H9 (cell line): ENCODE measurements at regions not wholly inside any gene's neighbourhood (a gene's known extent, or its start where the extent isn't known, plus 50 kb on each side); places are given as distances from the start of the nearest gene placed in this dataset.

Experiments used
- DNase-seq: peaks from one replicate; pipeline ENCODE4 v3.0.0-alpha.2; 2017
- H2AFZ ChIP-seq: one replicate; pipeline ENCODE4 v1.6.1; 2013; ENCODE audit warnings: mild to moderate bottlenecking, low read length, control low read depth, moderate library complexity
- H2AK5ac ChIP-seq: 2 replicates; pipeline ENCODE4 v1.6.1; 2013; ENCODE audit warnings: low read length, control low read depth, mixed read lengths; ENCODE audit not compliant: insufficient read length
- H2BK120ac ChIP-seq: one replicate; pipeline ENCODE4 v1.6.1; 2013; ENCODE audit warnings: low read depth, mild to moderate bottlenecking, low read length, control low read depth, inconsistent platforms; ENCODE audit not compliant: poor library complexity, severe bottlenecking
- H2BK12ac ChIP-seq: 2 replicates; pipeline ENCODE4 v1.6.1; 2013; ENCODE audit warnings: low read length, control low read depth, mixed read lengths, low read depth; ENCODE audit not compliant: insufficient read length
- H2BK15ac ChIP-seq: 2 replicates; pipeline ENCODE4 v1.6.1; 2013; ENCODE audit warnings: low read depth, low read length, control low read depth
- H2BK20ac ChIP-seq: one replicate; pipeline ENCODE4 v1.6.1; 2013; ENCODE audit warnings: low read depth, mild to moderate bottlenecking, low read length, control low read depth, inconsistent platforms; ENCODE audit not compliant: poor library complexity, severe bottlenecking
- H2BK5ac ChIP-seq: 2 replicates; pipeline ENCODE4 v1.6.1; 2013; ENCODE audit warnings: low read length, control low read depth, mixed read lengths; ENCODE audit not compliant: insufficient read length
- H3K14ac ChIP-seq: 2 replicates; pipeline ENCODE4 v1.6.1; 2013; ENCODE audit warnings: low read length, control low read depth; ENCODE audit not compliant: insufficient read depth
- H3K18ac ChIP-seq: 2 replicates; pipeline ENCODE4 v1.6.1; 2013; ENCODE audit warnings: low read depth, mild to moderate bottlenecking, mixed read lengths, low read length, control low read depth; ENCODE audit not compliant: insufficient read length
- H3K23ac ChIP-seq: 2 replicates; pipeline ENCODE4 v1.6.1; 2013; ENCODE audit warnings: low read length, control low read depth, mixed read lengths, low read depth; ENCODE audit not compliant: insufficient read length
- H3K23me2 ChIP-seq: 2 replicates; pipeline ENCODE4 v1.6.1; 2013; ENCODE audit warnings: low read depth, mild to moderate bottlenecking, mixed read lengths, low read length, control low read depth; ENCODE audit not compliant: insufficient read length, poor library complexity, severe bottlenecking
- H3K27ac ChIP-seq: 2 replicates; pipeline ENCODE4 v1.5.1; 2013; ENCODE audit warnings: low read length, control low read depth, mixed read lengths, low read depth; ENCODE audit not compliant: insufficient read length
- H3K27me3 ChIP-seq: 2 replicates; pipeline ENCODE4 v1.6.1; 2013; ENCODE audit warnings: low read length, control low read depth, inconsistent platforms; ENCODE audit not compliant: insufficient read depth
- H3K4ac ChIP-seq: 2 replicates; pipeline ENCODE4 v1.6.1; 2013; ENCODE audit warnings: low read depth, mild to moderate bottlenecking, control low read depth, inconsistent platforms, low read length, moderate library complexity
- H3K4me1 ChIP-seq: 2 replicates; pipeline ENCODE4 v1.6.1; 2013; ENCODE audit warnings: low read length, control low read depth, inconsistent platforms; ENCODE audit not compliant: insufficient read depth
- H3K4me2 ChIP-seq: 2 replicates; pipeline ENCODE4 v1.6.1; 2013; ENCODE audit warnings: low read length, control low read depth, mixed read lengths; ENCODE audit not compliant: insufficient read length, insufficient read depth
- H3K56ac ChIP-seq: 2 replicates; pipeline ENCODE4 v1.6.1; 2013; ENCODE audit warnings: low read depth, mild to moderate bottlenecking, mixed read lengths, low read length, control low read depth; ENCODE audit not compliant: insufficient read length
- H3K79me1 ChIP-seq: 2 replicates; pipeline ENCODE4 v1.6.1; 2013; ENCODE audit warnings: low read depth, mild to moderate bottlenecking, moderate library complexity, low read length, control low read depth, inconsistent platforms; ENCODE audit not compliant: insufficient read depth, poor library complexity, severe bottlenecking
- H3K79me2 ChIP-seq: 2 replicates; pipeline ENCODE4 v1.6.1; 2013; ENCODE audit warnings: low read length, control low read depth, inconsistent platforms; ENCODE audit not compliant: insufficient read depth
- H3K9ac ChIP-seq: 2 replicates; pipeline ENCODE4 v1.6.1; 2013; ENCODE audit warnings: low read length, control low read depth, mixed read lengths; ENCODE audit not compliant: insufficient read length; ENCODE audit errors: extremely low read depth
- H3K9me3 ChIP-seq: one replicate; pipeline ENCODE4 v1.6.1; 2013; ENCODE audit warnings: low read depth, low read length, inconsistent platforms; ENCODE audit not compliant: control insufficient read depth
- H3T11ph ChIP-seq: one replicate; pipeline ENCODE4 v1.6.1; 2013; ENCODE audit warnings: mild to moderate bottlenecking, low read length, control low read depth, inconsistent platforms
- H4K20me1 ChIP-seq: one replicate; pipeline ENCODE4 v1.6.1; 2013; ENCODE audit not compliant: control insufficient read depth, insufficient read length, insufficient read depth
- H4K5ac ChIP-seq: 2 replicates; pipeline ENCODE4 v1.6.1; 2013; ENCODE audit warnings: low read depth, mild to moderate bottlenecking, mixed read lengths, low read length, control low read depth; ENCODE audit not compliant: insufficient read length
- H4K8ac ChIP-seq: replicated peaks from 2 replicates; pipeline ENCODE4 v1.6.1; 2013; ENCODE audit warnings: low read length, control low read depth, mixed read lengths, low read depth; ENCODE audit not compliant: insufficient read length
- H4K91ac ChIP-seq: 2 replicates; pipeline ENCODE4 v1.6.1; 2013; ENCODE audit warnings: low read depth, mild to moderate bottlenecking, moderate library complexity, mixed read lengths, low read length, control low read depth; ENCODE audit not compliant: insufficient read length
- H3K27ac Mint-ChIP-seq, 3 experiments: 2 replicates in 2 of 3; 3 replicates in 1 of 3; pipeline ENCODE4 v1.8.0; 2020 to 2021; ENCODE audit warnings: mixed read lengths in 3 of 3, mild to moderate bottlenecking in 1 of 3, moderate library complexity in 1 of 3
- H3K27me3 Mint-ChIP-seq: 2 replicates; pipeline ENCODE4 v1.8.0; 2021; ENCODE audit warnings: low read depth, mild to moderate bottlenecking, moderate library complexity, mixed read lengths
- H3K36me3 Mint-ChIP-seq, 3 experiments: 2 replicates in 2 of 3; 3 replicates in 1 of 3; pipeline ENCODE4 v1.8.0; 2020 to 2021; ENCODE audit warnings: low read depth in 3 of 3, mixed read lengths in 3 of 3; ENCODE audit not compliant: insufficient read depth in 1 of 3
- H3K4me1 Mint-ChIP-seq, 2 experiments: 2 replicates each; pipeline ENCODE4 v1.8.0; 2020; ENCODE audit warnings: mixed read lengths in 2 of 2
- H3K4me3 Mint-ChIP-seq, 2 experiments: 2 replicates in 1 of 2; 3 replicates in 1 of 2; pipeline ENCODE4 v1.8.0; 2020 to 2021; ENCODE audit warnings: mild to moderate bottlenecking in 2 of 2, mixed read lengths in 2 of 2, moderate library complexity in 1 of 2
- H3K9me3 Mint-ChIP-seq, 2 experiments: 2 replicates in 1 of 2; 3 replicates in 1 of 2; pipeline ENCODE4 v1.8.0; 2020; ENCODE audit warnings: mild to moderate bottlenecking in 2 of 2, mixed read lengths in 2 of 2, moderate library complexity in 1 of 2
- WGBS: extraction: QIAGEN DNeasy Blood & Tissue Kit; methylation state at CpG from one replicate; pipeline ENCODE4 v1.1.7; 2013; ENCODE audit warnings: missing lambda C conversion rate, low lambda C conversion rate, mixed read lengths; ENCODE audit not compliant: insufficient read length; ENCODE audit errors: extremely low coverage; 5-methylcytosine and 5-hydroxymethylcytosine counted together
- TF ChIP-seq, protein P1 (sequence below): fragments of 200-600 bp; sonication (generic); conservative IDR thresholded peaks from 3 replicates; pipeline ENCODE4 v1.8.0; 2021; ENCODE audit warnings: antibody characterized with exemption, mild to moderate bottlenecking

DNA sequence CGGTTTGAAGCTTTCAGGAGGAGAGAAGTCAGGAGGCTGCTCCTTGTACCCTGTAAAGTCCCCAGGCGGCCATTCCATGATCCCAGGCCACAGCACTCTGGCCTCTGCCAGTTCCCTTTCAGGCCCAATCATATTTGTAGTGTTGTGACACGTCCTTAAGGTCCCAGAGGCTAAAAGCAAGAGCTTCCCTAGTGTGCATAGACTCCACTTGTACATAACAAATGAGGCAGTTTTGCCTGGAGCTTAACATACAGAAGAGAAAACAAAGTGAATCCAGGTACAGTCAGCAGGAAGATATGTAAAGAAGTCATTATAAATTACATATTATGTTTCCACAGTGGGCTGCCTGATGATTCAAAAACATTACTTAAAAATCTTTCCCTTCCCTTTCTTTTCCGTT lies 81.1 kb upstream of the RPH3A start:
- no peak for DNase-seq
- H3K56ac ChIP-seq = no peak overlapping the region
- no peak overlapping the region for H2BK120ac ChIP-seq
- Mint-ChIP-seq H3K4me1 (peaks cover 14 to 16% of the 10 kb centered on the region in 2 experiments), H3K27me3 (no peaks in the 10 kb centered on the region; the same call in 1 of the 2 replicates), H3K9me3 (no peaks in the 10 kb centered on the region; a peak in 1 of 5 replicates), H3K27ac (peak overlapping the region in 1 of 3 experiments; percentile 27; a peak in 1 of 7 replicates), H3K36me3 (no peaks in the 10 kb centered on the region), H3K4me3 (no peak overlapping the region)
- TF ChIP-seq, protein P1, sequence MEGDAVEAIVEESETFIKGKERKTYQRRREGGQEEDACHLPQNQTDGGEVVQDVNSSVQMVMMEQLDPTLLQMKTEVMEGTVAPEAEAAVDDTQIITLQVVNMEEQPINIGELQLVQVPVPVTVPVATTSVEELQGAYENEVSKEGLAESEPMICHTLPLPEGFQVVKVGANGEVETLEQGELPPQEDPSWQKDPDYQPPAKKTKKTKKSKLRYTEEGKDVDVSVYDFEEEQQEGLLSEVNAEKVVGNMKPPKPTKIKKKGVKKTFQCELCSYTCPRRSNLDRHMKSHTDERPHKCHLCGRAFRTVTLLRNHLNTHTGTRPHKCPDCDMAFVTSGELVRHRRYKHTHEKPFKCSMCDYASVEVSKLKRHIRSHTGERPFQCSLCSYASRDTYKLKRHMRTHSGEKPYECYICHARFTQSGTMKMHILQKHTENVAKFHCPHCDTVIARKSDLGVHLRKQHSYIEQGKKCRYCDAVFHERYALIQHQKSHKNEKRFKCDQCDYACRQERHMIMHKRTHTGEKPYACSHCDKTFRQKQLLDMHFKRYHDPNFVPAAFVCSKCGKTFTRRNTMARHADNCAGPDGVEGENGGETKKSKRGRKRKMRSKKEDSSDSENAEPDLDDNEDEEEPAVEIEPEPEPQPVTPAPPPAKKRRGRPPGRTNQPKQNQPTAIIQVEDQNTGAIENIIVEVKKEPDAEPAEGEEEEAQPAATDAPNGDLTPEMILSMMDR = no peak
- no peaks in the 10 kb centered on the region for H3K4me1 ChIP-seq
- no peak overlapping the region for H3K9ac ChIP-seq
- no peak overlapping the region for H2AK5ac ChIP-seq
- no peaks in the 10 kb centered on the region for H3K79me1 ChIP-seq
- no peaks in the 10 kb centered on the region for H3K9me3 ChIP-seq
- H2AFZ ChIP-seq = no peak overlapping the region
- H3K23me2 ChIP-seq = no peaks in the 10 kb centered on the region
- WGBS = no CpG with 5 or more reads among the region's 4 CpGs
- H2BK15ac ChIP-seq = no peak overlapping the region
- H2BK20ac ChIP-seq = no peak overlapping the region
- H3K79me2 ChIP-seq = no peaks in the 10 kb centered on the region
- no peaks in the 10 kb centered on the region for H3K27me3 ChIP-seq
- H3K23ac ChIP-seq = no peak overlapping the region
- H3T11ph ChIP-seq = no peak overlapping the region
- no peak overlapping the region for H3K18ac ChIP-seq
- no peak overlapping the region for H4K8ac ChIP-seq
- no peak overlapping the region for H2BK5ac ChIP-seq
- H3K14ac ChIP-seq = no peak overlapping the region
- H4K5ac ChIP-seq = no peak overlapping the region
- no peak overlapping the region for H3K27ac ChIP-seq
- H4K91ac ChIP-seq = no peak overlapping the region
- H3K4me2 ChIP-seq = no peak overlapping the region
- no peak overlapping the region for H2BK12ac ChIP-seq
- no peaks in the 10 kb centered on the region for H4K20me1 ChIP-seq
- no peak overlapping the region for H3K4ac ChIP-seq
